CD14-positive monocyte (primary cell): ENCODE measurements at regions not wholly inside any gene's neighbourhood (a gene's known extent, or its start where the extent isn't known, plus 50 kb on each side); places are given as distances from the start of the nearest gene placed in this dataset.

Experiments used
- DNase-seq, 3 donors: peaks; one replicate each; pipeline ENCODE4 v3.0.0-alpha.2; 2011 to 2022
- H2AFZ ChIP-seq: 2 replicates; pipeline ENCODE4 v1.6.0; 2012; ENCODE audit warnings: mild to moderate bottlenecking, low read depth, low read length, inconsistent platforms; ENCODE audit not compliant: insufficient read depth, poor library complexity, severe bottlenecking
- H3K27ac ChIP-seq, 2 donors: 1 replicate in 1 of 2; 2 replicates in 1 of 2; pipeline ENCODE4 v1.5.1; 2012 to 2013; ENCODE audit warnings: low read length in 2 of 2, control low read depth in 1 of 2, inconsistent platforms in 1 of 2, low read depth in 1 of 2, mild to moderate bottlenecking in 1 of 2
- H3K27me3 ChIP-seq, 2 donors: one replicate each; pipeline versions ENCODE4 v1.6.0 to v1.6.1; 2011 to 2013; ENCODE audit warnings: low read length in 2 of 2; ENCODE audit not compliant: control insufficient read depth in 2 of 2, insufficient read depth in 2 of 2
- H3K36me3 ChIP-seq, 2 donors: replicated peaks in 1 of 2; 1 replicate in 1 of 2; 2 replicates in 1 of 2; pipeline versions ENCODE4 v1.5.1 to v1.6.1; 2012 to 2013; ENCODE audit warnings: low read length in 2 of 2, control low read depth in 1 of 2, inconsistent platforms in 1 of 2, mild to moderate bottlenecking in 1 of 2; ENCODE audit not compliant: insufficient read depth in 2 of 2, control insufficient read depth in 1 of 2
- H3K4me1 ChIP-seq, 2 donors: 1 replicate in 1 of 2; 2 replicates in 1 of 2; pipeline versions ENCODE4 v1.5.1 to v1.6.1; 2012 to 2013; ENCODE audit warnings: low read length in 2 of 2, control low read depth in 1 of 2, inconsistent platforms in 1 of 2, mild to moderate bottlenecking in 1 of 2, moderate library complexity in 1 of 2; ENCODE audit not compliant: insufficient read depth in 2 of 2, control insufficient read depth in 1 of 2
- H3K4me2 ChIP-seq: replicated peaks from 2 replicates; pipeline ENCODE3; 2012; ENCODE audit warnings: low read length, moderate library complexity, mild to moderate bottlenecking; ENCODE audit not compliant: poor library complexity, severe bottlenecking; ENCODE audit errors: extremely low read depth
- H3K4me3 ChIP-seq, 3 experiments: fragments of 200-600 bp in 1 of 3; sonication (generic) in 1 of 3; replicated peaks in 1 of 3; 1 replicate in 2 of 3; 2 replicates in 1 of 3; pipeline ENCODE4 v1.5.1; 2011 to 2013; ENCODE audit warnings: low read length in 3 of 3, mild to moderate bottlenecking in 3 of 3, control low read depth in 2 of 3, low read depth in 2 of 3, inconsistent platforms in 1 of 3, moderate library complexity in 1 of 3
- H3K79me2 ChIP-seq: 2 replicates; pipeline ENCODE4 v1.6.0; 2012; ENCODE audit warnings: mild to moderate bottlenecking, control low read depth, inconsistent platforms, low read length, moderate library complexity; ENCODE audit not compliant: insufficient read depth
- H3K9ac ChIP-seq: 2 replicates; pipeline ENCODE4 v1.6.0; 2017; ENCODE audit warnings: low read length, mild to moderate bottlenecking; ENCODE audit not compliant: insufficient read depth, poor library complexity, severe bottlenecking
- H3K9me3 ChIP-seq, 2 donors: replicated peaks in 1 of 2; 1 replicate in 1 of 2; 2 replicates in 1 of 2; pipeline versions ENCODE4 v1.5.1 to v1.6.1; 2012 to 2013; ENCODE audit warnings: low read length in 2 of 2, control low read depth in 1 of 2; ENCODE audit not compliant: control insufficient read depth in 1 of 2, insufficient read depth in 1 of 2
- H4K20me1 ChIP-seq: 2 replicates; pipeline ENCODE4 v1.6.0; 2012; ENCODE audit warnings: mild to moderate bottlenecking, low read length, control low read depth, moderate library complexity; ENCODE audit not compliant: insufficient read depth
- H3K27ac Mint-ChIP-seq, 7 donors: one replicate each; pipeline ENCODE4 v1.8.0; 2020; ENCODE audit warnings: mild to moderate bottlenecking in 7 of 7, mixed read lengths in 7 of 7, moderate library complexity in 6 of 7, inconsistent platforms in 2 of 7
- H3K27me3 Mint-ChIP-seq, 3 donors: one replicate each; pipeline ENCODE4 v1.8.0; 2021 to 2022; ENCODE audit warnings: low read depth in 3 of 3, mild to moderate bottlenecking in 3 of 3, mixed read lengths in 3 of 3, moderate library complexity in 3 of 3, inconsistent platforms in 1 of 3
- H3K36me3 Mint-ChIP-seq, 2 donors: one replicate each; pipeline ENCODE4 v1.8.0; 2020; ENCODE audit warnings: mixed read lengths in 2 of 2, inconsistent platforms in 1 of 2, mild to moderate bottlenecking in 1 of 2
- H3K4me1 Mint-ChIP-seq: one replicate; pipeline ENCODE4 v1.8.0; 2020; ENCODE audit warnings: mild to moderate bottlenecking, mixed read lengths
- H3K4me3 Mint-ChIP-seq, 2 donors: one replicate each; pipeline ENCODE4 v1.8.0; 2020; ENCODE audit warnings: mild to moderate bottlenecking in 2 of 2, mixed read lengths in 2 of 2, moderate library complexity in 1 of 2
- H3K9me3 Mint-ChIP-seq, 7 donors: one replicate each; pipeline ENCODE4 v1.8.0; 2020 to 2022; ENCODE audit warnings: mixed read lengths in 7 of 7, mild to moderate bottlenecking in 6 of 7, moderate library complexity in 6 of 7, inconsistent platforms in 2 of 7
- CTCF ChIP-seq: fragments of 200-600 bp; IDR thresholded peaks from one replicate; pipeline ENCODE4 v1.8.0; 2022; ENCODE audit warnings: antibody characterized with exemption, mild to moderate bottlenecking
- WGBS: methylation state at CpG from one replicate; pipeline ENCODE4 v1.1.5; 2013; ENCODE audit warnings: missing lambda C conversion rate; ENCODE audit not compliant: insufficient coverage; 5-methylcytosine and 5-hydroxymethylcytosine counted together
- intact Hi-C, 2 donors: fragments of 100-400 bp; cut with micrococcal nuclease; formaldehyde crosslinking; loops; one replicate each; pipeline versions ENCODE4 v1.15.0 to v1.15.1; 2023

DNA sequence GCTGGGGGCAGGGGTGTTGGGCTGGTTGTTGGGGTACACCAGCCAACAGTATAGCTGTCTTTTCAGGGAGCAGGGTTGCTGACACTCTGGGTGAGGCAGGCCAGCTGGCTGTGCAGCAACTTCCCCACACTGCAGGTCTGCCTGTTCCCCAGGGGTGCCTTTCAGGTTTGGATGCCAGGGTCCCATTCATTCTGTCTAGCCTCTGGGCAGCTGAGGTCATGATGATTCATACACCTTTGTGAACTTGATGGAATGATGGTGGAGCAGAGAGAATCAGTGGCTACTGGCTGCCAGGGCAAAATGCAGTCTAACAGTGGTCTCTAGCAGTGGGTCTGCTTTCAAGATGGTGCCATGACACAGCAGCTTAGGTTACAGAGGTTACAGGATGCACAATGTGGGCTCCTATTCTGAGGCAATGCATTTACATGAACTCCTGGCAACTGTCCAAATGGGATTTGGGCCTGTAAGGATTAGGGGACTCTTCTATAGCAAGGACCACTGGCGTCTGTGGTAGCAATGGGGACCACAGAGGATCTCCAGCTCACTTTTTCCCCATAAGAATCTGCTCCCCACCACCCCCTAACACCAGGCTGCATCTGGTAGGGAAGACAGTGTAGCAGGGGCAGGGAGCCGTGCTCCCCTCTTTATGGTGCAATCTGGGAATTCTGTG lies 103.7 kb downstream of the FEM1C start:
- Mint-ChIP-seq H3K9me3 (peaks cover 17 to 36% (median 29%) of the 10 kb centered on the region in 7 donors), H3K27me3 (peaks cover 2 to 17% (median 8%) of the 10 kb centered on the region in 3 donors), H3K27ac (no peak overlapping the region), H3K4me1 (no peaks in the 10 kb centered on the region), H3K36me3 (no peaks in the 10 kb centered on the region), H3K4me3 (no peak overlapping the region)
- Histone ChIP-seq H3K9me3 (peaks cover 0 to 17% of the 10 kb centered on the region in 2 donors), H3K4me3 (no peak overlapping the region), H3K27me3 (no peaks in the 10 kb centered on the region), H3K27ac (no peak overlapping the region), H3K36me3 (no peaks in the 10 kb centered on the region), H2AFZ (no peak overlapping the region), H3K9ac (no peak overlapping the region), H3K4me2 (no peak overlapping the region), H4K20me1 (no peaks in the 10 kb centered on the region), H3K79me2 (no peaks in the 10 kb centered on the region), H3K4me1 (no peaks in the 10 kb centered on the region)
- intact Hi-C loops: no loop called here
- TF ChIP-seq CTCF: no peak
- DNase-seq: no peak
- WGBS: 80% methylated on average over 1 of the region's 2 CpGs

GRCh38 chr5:115439639-115440038 lies 104.9 kb downstream of the FEM1C start:
- H4K20me1 ChIP-seq: no peaks in the 10 kb centered on the region
- no peaks in the 10 kb centered on the region for H3K36me3 ChIP-seq
- no peak overlapping the region for H3K27ac ChIP-seq
- no peaks in the 10 kb centered on the region for H3K4me1 Mint-ChIP-seq
- H3K4me3 Mint-ChIP-seq: no peak overlapping the region
- H3K9me3 ChIP-seq: peaks cover 0 to 17% of the 10 kb centered on the region in 2 donors
- no peaks in the 10 kb centered on the region for H3K27me3 ChIP-seq
- intact Hi-C loops: no loop called here
- H2AFZ ChIP-seq: no peak overlapping the region
- DNase-seq: no peak
- H3K9ac ChIP-seq: no peak overlapping the region
- H3K36me3 Mint-ChIP-seq: no peaks in the 10 kb centered on the region
- H3K4me2 ChIP-seq: no peak overlapping the region
- peaks cover 17 to 36% (median 29%) of the 10 kb centered on the region in 7 donors for H3K9me3 Mint-ChIP-seq
- H3K4me3 ChIP-seq: no peak overlapping the region
- no peaks in the 10 kb centered on the region for H3K4me1 ChIP-seq
- 67% methylated on average over 1 of the region's 2 CpGs for WGBS
- peaks cover 5 to 16% (median 8%) of the 10 kb centered on the region in 3 donors for H3K27me3 Mint-ChIP-seq
- H3K27ac Mint-ChIP-seq: no peak overlapping the region
- no peaks in the 10 kb centered on the region for H3K79me2 ChIP-seq
- no peak for TF ChIP-seq CTCF
